GM21360 (cell line): ENCODE measurements at regions not wholly inside any gene's neighbourhood (a gene's known extent, or its start where the extent isn't known, plus 50 kb on each side); places are given as distances from the start of the nearest gene placed in this dataset.
"Not testable (repeated sequence)": the region's sequence is repeated elsewhere in the genome, so short reads cannot be mapped to it uniquely, and the experiment has no call there.

Experiments used
- ATAC-seq: cut with Tn5 transposase; IDR thresholded peaks from one replicate; pipeline ENCODE4 v1.9.1; 2021; ENCODE audit warnings: mild to moderate bottlenecking, moderate library complexity; ENCODE audit not compliant: unreplicated experiment

GRCh38 chr7:65797086-65797485 is 75.8 kb upstream of the VKORC1L1 start:
- not testable (repeated sequence) for ATAC-seq

GRCh38 chr7:65797566-65797965 is 75.3 kb upstream of the VKORC1L1 start:
- not testable (repeated sequence) for ATAC-seq

GRCh38 chr7:65798111-65799075 is 74.5 kb upstream of the VKORC1L1 start:
- peak; percentile 99 for ATAC-seq

GRCh38 chr7:65800191-65800590 is 72.7 kb upstream of the VKORC1L1 start:
- ATAC-seq, result not testable (repeated sequence)

GRCh38 chr7:65800890-65801341 is 72.0 kb upstream of the VKORC1L1 start:
- no peak for ATAC-seq

GRCh38 chr7:65804887-65805286 is 68.0 kb upstream of the VKORC1L1 start:
- no peak for ATAC-seq

GRCh38 chr7:65807067-65807466 is 65.8 kb upstream of the VKORC1L1 start:
- ATAC-seq, result not testable (repeated sequence)

- ATAC-seq, result peak; percentile 91
Measured at GRCh38 chr7:65809259-65809981, 63.5 kb upstream of the VKORC1L1 start.

- peak; percentile 54 for ATAC-seq
Measured at GRCh38 chr7:65809982-65810288, 62.9 kb upstream of the VKORC1L1 start.

- ATAC-seq, result no peak
Measured at GRCh38 chr7:65812281-65812680, 60.6 kb upstream of the VKORC1L1 start.

- not testable (repeated sequence) for ATAC-seq
Measured at GRCh38 chr7:65814556-65815167, 58.2 kb upstream of the VKORC1L1 start.

GRCh38 chr7:65820287-65820950 is 52.5 kb upstream of the VKORC1L1 start:
- ATAC-seq, result no peak
